ENCODE measurements at regions not wholly inside any gene's neighbourhood (a gene's known extent, or its start where the extent isn't known, plus 50 kb on each side); places are given as distances from the start of the nearest gene placed in this dataset.
A peak's percentile ranks its signal among the peaks of the same experiment; 100 is the strongest.

DNA sequence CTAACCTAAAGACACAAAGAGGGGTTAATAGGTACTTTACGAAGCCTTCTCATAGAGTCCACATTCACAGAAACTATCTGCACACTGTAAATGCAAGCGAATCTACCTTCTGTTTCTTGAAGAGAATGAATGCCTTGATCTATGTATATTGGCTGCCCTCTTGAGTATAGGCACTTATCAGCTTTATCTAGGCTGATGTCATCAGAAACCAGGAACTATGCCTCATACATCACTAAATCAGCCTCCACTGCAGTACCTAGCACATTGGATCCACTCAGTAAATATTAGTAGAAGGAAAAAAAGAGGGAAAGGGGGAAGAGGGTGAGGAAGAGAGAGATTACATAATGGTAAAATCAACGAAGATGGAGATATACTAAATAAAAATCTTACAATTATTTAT lies 477.1 kb downstream of the CAAP1 start:
- ATAC-seq (ENCODE audit: insufficient read depth, low FRiP score) = no peak
- WGBS, 2 donors = 72 to 81% methylated on average over 3 of the region's 3 CpGs
- H3K36me3 ChIP-seq (ENCODE audit: control insufficient read depth in 4 of 4, insufficient read depth in 4 of 4, low read length in 4 of 4) = no peaks in the 10 kb centered on the region
- no peaks in the 10 kb centered on the region for H3K27me3 ChIP-seq (ENCODE audit: control insufficient read depth in 3 of 3, insufficient read depth in 3 of 3, low read length in 2 of 3)
- peaks cover 0 to 6% (median 0%) of the 10 kb centered on the region in 5 donors for H3K4me1 ChIP-seq (ENCODE audit: control insufficient read depth in 5 of 5, insufficient read depth in 5 of 5, low read length in 5 of 5)
- no peak for DNase-seq
- no peak overlapping the region for H3K9ac ChIP-seq (ENCODE audit: insufficient read depth in 1 of 2, low read length in 2 of 2)
- no peak overlapping the region for H3K27ac ChIP-seq (ENCODE audit: low read depth in 1 of 2, low read length in 1 of 2)
- TF ChIP-seq, protein P1, sequence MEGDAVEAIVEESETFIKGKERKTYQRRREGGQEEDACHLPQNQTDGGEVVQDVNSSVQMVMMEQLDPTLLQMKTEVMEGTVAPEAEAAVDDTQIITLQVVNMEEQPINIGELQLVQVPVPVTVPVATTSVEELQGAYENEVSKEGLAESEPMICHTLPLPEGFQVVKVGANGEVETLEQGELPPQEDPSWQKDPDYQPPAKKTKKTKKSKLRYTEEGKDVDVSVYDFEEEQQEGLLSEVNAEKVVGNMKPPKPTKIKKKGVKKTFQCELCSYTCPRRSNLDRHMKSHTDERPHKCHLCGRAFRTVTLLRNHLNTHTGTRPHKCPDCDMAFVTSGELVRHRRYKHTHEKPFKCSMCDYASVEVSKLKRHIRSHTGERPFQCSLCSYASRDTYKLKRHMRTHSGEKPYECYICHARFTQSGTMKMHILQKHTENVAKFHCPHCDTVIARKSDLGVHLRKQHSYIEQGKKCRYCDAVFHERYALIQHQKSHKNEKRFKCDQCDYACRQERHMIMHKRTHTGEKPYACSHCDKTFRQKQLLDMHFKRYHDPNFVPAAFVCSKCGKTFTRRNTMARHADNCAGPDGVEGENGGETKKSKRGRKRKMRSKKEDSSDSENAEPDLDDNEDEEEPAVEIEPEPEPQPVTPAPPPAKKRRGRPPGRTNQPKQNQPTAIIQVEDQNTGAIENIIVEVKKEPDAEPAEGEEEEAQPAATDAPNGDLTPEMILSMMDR (IDR thresholded peaks at IDR 0.05; ENCODE audit: control extremely low read depth, extremely low read depth) = no peak
- H3K9me3 ChIP-seq (ENCODE audit: control insufficient read depth in 4 of 4, insufficient read depth in 3 of 4, low read length in 3 of 4) = no peaks in the 10 kb centered on the region
- no peak overlapping the region for H3K4me3 ChIP-seq

DNA sequence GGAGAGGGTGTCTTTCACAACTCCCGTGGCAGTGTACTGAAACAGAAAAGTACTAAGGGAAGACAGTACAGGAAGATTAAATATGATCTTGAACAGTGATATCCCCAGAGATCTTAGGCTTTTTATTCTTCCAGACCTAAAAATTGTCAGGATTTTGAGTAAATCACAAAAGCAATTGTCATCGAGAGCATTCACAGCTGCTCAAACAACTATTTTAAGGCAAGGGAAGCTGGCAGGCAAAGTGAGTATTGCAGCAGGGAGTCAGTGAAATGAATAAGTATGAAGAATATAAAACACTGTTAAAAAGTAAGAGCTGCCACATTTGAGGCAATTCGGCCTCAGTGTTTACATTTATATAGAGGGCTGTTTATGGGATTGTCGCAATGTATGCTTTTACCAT lies 479.0 kb downstream of the CAAP1 start:
- no peaks in the 10 kb centered on the region for H3K27me3 ChIP-seq (ENCODE audit: control insufficient read depth in 3 of 3, insufficient read depth in 3 of 3, low read length in 2 of 3)
- peaks cover 0 to 6% (median 0%) of the 10 kb centered on the region in 5 donors for H3K4me1 ChIP-seq (ENCODE audit: control insufficient read depth in 5 of 5, insufficient read depth in 5 of 5, low read length in 5 of 5)
- no peak overlapping the region for H3K9ac ChIP-seq (ENCODE audit: insufficient read depth in 1 of 2, low read length in 2 of 2)
- H3K9me3 ChIP-seq (ENCODE audit: control insufficient read depth in 4 of 4, insufficient read depth in 3 of 4, low read length in 3 of 4) = no peaks in the 10 kb centered on the region
- WGBS, 2 donors = 69 to 81% methylated on average over 4 of the region's 4 CpGs
- TF ChIP-seq, protein P1 (IDR thresholded peaks at IDR 0.05; ENCODE audit: control extremely low read depth, extremely low read depth) = no peak
- no peak for ATAC-seq (ENCODE audit: insufficient read depth, low FRiP score)
- peak in 2 of 3 donors; percentile 36 to 75 for DNase-seq
- H3K36me3 ChIP-seq (ENCODE audit: control insufficient read depth in 4 of 4, insufficient read depth in 4 of 4, low read length in 4 of 4) = no peaks in the 10 kb centered on the region
- no peak overlapping the region for H3K27ac ChIP-seq (ENCODE audit: low read depth in 1 of 2, low read length in 1 of 2)
- H3K4me3 ChIP-seq = no peak overlapping the region

DNA sequence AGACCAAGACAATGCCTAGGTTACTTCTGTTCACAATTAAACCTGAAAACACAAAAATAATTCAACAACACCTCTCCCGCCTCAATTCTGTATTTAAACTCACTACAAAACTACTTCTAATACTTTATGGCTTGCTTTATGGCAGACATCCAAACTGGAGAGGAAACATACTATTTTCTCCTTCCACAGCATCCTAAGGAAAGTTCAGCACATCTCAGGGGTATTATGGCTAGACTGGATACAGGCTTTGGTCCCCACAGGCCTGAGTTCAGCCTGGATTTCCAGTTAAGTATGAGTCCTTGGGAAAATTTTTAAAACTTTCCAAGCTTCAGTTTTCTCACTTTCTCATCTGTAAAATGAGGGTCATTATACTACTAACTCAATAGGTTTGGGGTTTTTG lies 480.2 kb downstream of the CAAP1 start:
- Histone ChIP-seq H3K27ac (ENCODE audit: low read depth in 1 of 2, low read length in 1 of 2) (no peak overlapping the region), H3K4me3 (no peak overlapping the region), H3K9ac (ENCODE audit: insufficient read depth in 1 of 2, low read length in 2 of 2) (no peak overlapping the region), H3K27me3 (ENCODE audit: control insufficient read depth in 3 of 3, insufficient read depth in 3 of 3, low read length in 2 of 3) (no peaks in the 10 kb centered on the region), H3K9me3 (ENCODE audit: control insufficient read depth in 4 of 4, insufficient read depth in 3 of 4, low read length in 3 of 4) (no peaks in the 10 kb centered on the region), H3K4me1 (ENCODE audit: control insufficient read depth in 5 of 5, insufficient read depth in 5 of 5, low read length in 5 of 5) (peaks cover 0 to 6% (median 0%) of the 10 kb centered on the region in 5 donors), H3K36me3 (ENCODE audit: control insufficient read depth in 4 of 4, insufficient read depth in 4 of 4, low read length in 4 of 4) (no peaks in the 10 kb centered on the region)
- WGBS, 2 donors = 84 to 85% methylated on average over 1 of the region's 1 CpG
- DNase-seq (peak in 1 of 3 donors; percentile 44), ATAC-seq (ENCODE audit: insufficient read depth, low FRiP score) (no peak)
- TF ChIP-seq, protein P1 (IDR thresholded peaks at IDR 0.05; ENCODE audit: control extremely low read depth, extremely low read depth) = no peak

DNA sequence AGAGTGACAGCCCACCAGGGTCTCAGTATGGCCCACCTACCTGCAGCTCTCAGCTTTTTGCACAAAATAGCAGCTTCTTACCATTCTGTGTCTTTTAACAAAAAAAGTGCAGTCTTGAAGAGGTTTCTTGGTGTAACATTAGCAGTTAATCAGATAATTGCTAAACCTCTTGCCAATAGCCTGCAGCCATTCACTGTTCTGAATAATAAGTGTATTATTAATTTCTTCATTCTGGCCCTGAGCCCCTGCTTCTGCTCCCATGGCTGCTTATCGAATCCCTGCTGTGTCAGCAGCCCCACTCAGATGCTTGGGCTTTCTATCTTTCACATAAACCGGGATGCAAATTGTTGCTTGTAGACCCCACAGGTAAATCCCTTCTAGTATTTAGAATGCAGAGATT lies 485.9 kb downstream of the CAAP1 start:
- TF ChIP-seq, protein P1 (IDR thresholded peaks at IDR 0.05; ENCODE audit: control extremely low read depth, extremely low read depth) = no peak
- DNase-seq (peak in 1 of 3 donors; percentile 1), ATAC-seq (ENCODE audit: insufficient read depth, low FRiP score) (no peak)
- Histone ChIP-seq H3K9ac (ENCODE audit: insufficient read depth in 1 of 2, low read length in 2 of 2) (no peak overlapping the region), H3K36me3 (ENCODE audit: control insufficient read depth in 4 of 4, insufficient read depth in 4 of 4, low read length in 4 of 4) (no peaks in the 10 kb centered on the region), H3K4me1 (ENCODE audit: control insufficient read depth in 5 of 5, insufficient read depth in 5 of 5, low read length in 5 of 5) (no peaks in the 10 kb centered on the region), H3K9me3 (ENCODE audit: control insufficient read depth in 4 of 4, insufficient read depth in 3 of 4, low read length in 3 of 4) (peaks cover 0 to 2% (median 0%) of the 10 kb centered on the region in 4 donors), H3K27ac (ENCODE audit: low read depth in 1 of 2, low read length in 1 of 2) (no peak overlapping the region), H3K27me3 (ENCODE audit: control insufficient read depth in 3 of 3, insufficient read depth in 3 of 3, low read length in 2 of 3) (no peaks in the 10 kb centered on the region), H3K4me3 (no peak overlapping the region)
- 62 to 81% methylated on average over 2 of the region's 2 CpGs for WGBS, 2 donors

Measured in lung (tissue), 11 donors.